ENCODE measurements at regions not wholly inside any gene's neighbourhood (a gene's known extent, or its start where the extent isn't known, plus 50 kb on each side); places are given as distances from the start of the nearest gene placed in this dataset.

DNA sequence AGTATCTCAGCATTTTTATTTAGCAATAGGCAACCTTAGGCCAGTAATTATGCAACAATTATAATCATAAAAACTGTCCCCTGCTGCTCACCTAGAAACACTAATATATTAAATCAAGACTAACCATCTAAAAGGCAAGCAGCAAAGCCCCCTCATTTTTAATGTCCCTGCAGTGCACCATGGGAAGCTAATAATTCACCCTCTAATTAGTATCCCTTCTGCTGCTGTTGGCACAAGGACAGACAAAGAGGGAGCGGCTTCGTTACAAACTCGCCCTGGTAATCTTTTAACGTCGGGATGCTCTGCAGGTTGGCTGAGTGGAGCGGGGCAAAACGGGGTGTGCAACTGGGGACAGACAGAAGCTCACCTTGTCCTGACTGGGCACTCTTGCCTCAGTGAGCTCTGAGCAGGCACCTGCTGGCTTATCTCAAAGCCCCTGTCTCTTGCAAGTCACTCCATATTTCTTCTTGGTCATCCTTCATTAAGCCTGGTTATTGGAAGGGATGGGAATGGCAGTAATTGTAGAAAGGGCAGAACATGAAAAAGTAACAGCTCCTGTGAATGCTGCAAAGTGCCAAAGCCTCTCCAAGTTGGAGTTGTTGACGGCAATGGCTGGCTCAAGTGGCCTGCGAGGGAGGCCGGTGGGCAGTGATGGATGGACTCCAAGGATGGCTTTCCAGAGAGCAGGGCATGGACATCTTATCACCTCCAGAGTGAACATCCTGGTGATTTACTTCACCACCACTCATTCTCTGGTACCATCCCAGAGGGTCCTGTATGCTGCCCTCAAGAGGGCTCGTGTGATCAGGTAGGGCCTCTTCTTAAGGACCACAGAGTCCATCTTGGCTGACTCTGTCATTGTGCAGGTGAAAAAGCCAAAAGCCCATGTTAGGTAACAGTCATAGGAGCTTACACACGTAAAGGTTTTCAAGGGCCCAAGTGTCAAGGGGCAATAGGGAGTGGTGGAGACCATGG lies 219.6 kb upstream of the N4BP1 start:
- TF ChIP-seq, protein P1, sequence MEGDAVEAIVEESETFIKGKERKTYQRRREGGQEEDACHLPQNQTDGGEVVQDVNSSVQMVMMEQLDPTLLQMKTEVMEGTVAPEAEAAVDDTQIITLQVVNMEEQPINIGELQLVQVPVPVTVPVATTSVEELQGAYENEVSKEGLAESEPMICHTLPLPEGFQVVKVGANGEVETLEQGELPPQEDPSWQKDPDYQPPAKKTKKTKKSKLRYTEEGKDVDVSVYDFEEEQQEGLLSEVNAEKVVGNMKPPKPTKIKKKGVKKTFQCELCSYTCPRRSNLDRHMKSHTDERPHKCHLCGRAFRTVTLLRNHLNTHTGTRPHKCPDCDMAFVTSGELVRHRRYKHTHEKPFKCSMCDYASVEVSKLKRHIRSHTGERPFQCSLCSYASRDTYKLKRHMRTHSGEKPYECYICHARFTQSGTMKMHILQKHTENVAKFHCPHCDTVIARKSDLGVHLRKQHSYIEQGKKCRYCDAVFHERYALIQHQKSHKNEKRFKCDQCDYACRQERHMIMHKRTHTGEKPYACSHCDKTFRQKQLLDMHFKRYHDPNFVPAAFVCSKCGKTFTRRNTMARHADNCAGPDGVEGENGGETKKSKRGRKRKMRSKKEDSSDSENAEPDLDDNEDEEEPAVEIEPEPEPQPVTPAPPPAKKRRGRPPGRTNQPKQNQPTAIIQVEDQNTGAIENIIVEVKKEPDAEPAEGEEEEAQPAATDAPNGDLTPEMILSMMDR (IDR thresholded peaks at IDR 0.05), result no peak
- TF ChIP-seq POLR2A (IDR thresholded peaks at IDR 0.05), result no peak
- no peak for TF ChIP-seq EP300 (IDR thresholded peaks at IDR 0.05)

Data from ovary (tissue), 3 donors.